ACHN (cell line): ENCODE measurements at regions not wholly inside any gene's neighbourhood (a gene's known extent, or its start where the extent isn't known, plus 50 kb on each side); places are given as distances from the start of the nearest gene placed in this dataset.
"Not testable (repeated sequence)": the region's sequence is repeated elsewhere in the genome, so short reads cannot be mapped to it uniquely, and the experiment has no call there.

Experiments used
- DNase-seq: peaks from one replicate; pipeline ENCODE4 v3.0.0-alpha.2; 2015
- in situ Hi-C: cut with HindIII; loops from 2 replicates; pipeline ENCODE4 v1.10.0; 2017; ENCODE audit warnings: low sequenced_read_pairs, low pct_ligation_motif_present, low pct_unique_long_range_greater_than_20kb

DNA sequence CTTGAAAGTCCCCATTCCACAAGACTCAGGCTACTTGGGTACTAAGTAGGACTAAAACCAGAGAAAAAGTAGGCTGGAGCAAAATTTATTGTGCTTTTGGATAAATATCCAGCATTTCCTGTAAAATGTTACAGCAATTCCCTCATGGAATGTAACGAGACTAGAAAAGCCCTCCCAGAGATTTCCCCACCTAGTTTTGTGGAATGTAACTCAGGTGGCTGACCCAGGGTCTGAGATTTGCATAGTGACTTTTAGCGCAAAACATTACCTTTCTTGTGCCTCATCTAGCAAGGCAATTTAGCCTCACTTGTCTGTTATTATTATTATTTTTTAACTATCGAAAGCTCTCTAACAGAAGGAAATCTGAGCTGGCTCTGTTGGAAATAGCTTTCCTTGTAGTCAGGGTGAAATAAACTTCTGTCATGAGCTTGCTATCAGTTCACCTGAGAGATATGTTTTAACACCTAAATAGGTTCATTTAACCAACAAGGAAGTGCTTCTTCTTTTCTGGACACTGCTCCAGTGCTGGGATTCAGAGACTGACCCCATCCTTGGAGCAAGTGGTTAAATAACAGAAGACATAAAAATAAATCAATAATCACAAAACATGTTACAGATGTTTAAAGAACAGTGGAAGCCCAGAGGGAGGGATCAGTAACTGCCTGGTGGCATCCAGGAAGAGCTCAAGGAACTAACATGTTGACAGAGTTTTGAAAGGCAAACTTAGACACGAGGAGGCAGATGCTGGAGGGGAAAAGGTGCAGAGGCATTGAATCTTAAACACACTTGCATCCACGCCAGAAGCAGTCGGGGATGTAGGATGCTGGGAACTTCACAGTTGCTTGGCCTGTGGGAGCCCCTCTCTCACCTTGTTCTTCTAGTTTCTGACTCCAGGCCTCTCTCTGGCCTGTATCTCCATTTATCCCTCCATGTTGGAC is 68.3 kb upstream of the RHOU start:
- in situ Hi-C loops, result no loop called here
- DNase-seq, result no peak

DNA sequence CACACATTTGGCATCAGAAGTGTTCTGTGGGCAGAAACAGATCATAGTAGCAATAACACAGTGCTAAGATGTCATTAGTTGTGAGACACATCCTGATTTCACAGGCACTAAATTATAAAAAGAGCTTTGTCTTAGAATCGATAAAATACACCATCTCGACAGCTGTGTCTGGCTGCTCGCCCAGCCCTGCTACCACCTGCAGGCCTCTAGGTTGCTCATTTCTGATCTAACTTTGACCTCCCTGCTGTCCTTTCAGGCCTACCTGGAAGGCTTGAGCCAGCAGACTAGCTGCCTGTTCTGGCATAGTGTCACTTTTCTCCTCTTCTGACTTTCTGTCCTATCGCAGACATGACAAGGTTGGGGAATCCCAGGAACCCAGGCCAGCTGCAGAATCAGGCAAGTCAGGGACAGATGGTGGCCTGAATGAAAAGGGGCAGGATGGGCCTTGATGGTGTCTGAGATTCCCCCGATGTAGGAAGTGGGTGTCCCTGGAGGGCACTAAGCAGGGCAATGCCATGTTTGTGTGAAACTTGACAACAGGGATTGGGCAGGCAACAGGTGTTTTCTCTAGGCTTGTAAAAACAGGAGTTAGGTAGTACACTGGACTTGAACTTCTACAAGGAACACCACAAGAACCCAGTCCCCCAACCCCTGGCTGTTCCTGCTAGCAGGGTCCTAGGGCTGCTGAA is 66.6 kb upstream of the RHOU start:
- in situ Hi-C loops, result no loop called here
- no peak for DNase-seq

DNA sequence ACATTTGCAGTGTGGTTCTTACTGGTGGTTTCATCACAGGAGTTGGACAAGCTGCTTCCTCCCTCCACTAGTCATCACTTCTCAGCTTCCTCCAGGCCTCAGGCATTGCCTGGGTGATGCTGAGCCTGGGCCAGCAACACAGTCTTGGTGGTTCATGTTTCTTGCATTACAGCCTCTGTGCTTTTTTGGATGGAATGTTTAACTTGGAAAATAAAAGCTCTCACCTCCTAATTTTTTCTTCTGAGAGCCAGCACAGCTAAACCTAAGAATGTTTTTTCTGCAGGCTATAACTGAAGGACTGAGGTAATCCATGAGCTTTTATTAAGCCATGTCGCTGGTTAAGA is 66.1 kb upstream of the RHOU start:
- in situ Hi-C loops, result no loop called here
- DNase-seq, result no peak

DNA sequence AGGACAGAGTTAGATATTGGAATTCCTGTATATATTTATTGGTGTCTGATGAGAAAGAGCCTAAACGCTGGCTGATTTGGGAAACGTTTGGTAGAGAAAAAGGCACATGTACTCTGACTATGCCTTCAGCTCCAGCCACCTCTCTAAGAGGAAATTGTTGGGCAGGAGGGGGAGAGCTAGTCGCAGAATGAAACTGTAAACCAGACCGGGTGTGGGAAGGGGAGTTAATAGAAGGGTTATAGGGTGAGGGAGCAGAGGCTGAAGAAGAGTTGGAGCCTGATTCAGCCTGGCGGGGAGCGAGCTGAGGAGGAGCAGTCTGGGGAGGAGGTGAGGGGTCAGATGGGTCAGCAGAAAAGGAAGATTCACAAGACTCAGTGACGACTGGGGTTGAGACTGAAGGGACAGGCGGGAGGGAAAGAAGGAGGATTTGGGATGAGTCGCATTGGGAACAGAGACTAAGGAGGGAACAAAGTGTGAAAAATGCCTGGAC is 54.2 kb upstream of the RHOU start:
- in situ Hi-C loops, DNase-seq: not testable (repeated sequence)

DNA sequence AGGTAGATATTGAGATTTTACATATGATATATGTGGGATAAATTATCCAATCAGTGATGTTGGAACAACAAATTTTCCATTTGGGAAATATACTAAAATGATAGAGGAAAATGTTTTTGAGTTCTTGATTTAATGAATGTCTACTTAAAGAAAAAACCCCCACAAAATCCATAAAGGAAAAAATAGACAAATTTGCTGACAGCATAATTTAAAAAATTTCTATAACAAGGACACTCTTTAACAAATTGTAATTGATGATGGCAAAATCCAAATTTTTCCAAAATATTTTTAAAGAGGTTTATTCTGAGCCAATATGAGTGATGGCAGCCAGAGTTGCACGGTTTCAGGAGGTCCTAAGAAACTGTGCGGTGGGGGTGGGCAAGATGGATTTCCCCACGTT is 51.9 kb upstream of the RHOU start:
- DNase-seq, result no peak
- in situ Hi-C loops, result no loop called here

DNA sequence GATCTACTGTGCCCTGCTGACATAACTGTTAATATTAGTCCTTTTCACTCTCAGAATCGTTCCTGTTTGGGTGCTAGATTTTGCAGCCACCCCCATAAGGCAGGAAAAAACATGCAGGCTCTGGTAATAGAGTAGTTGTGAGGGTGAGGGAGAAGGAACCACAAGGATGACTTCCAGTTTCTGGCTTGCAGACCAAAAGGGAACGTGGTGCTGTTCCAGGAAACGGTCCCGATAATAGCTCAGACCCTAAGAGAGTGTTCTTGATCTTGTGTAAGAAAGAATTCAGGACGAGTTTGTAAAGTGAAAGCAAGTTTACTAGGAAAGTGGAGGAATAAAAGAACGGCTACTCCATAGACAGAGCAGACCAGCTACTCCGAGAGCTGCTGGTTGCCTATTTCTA is 50.7 kb upstream of the RHOU start:
- no peak for DNase-seq
- in situ Hi-C loops, result no loop called here

DNA sequence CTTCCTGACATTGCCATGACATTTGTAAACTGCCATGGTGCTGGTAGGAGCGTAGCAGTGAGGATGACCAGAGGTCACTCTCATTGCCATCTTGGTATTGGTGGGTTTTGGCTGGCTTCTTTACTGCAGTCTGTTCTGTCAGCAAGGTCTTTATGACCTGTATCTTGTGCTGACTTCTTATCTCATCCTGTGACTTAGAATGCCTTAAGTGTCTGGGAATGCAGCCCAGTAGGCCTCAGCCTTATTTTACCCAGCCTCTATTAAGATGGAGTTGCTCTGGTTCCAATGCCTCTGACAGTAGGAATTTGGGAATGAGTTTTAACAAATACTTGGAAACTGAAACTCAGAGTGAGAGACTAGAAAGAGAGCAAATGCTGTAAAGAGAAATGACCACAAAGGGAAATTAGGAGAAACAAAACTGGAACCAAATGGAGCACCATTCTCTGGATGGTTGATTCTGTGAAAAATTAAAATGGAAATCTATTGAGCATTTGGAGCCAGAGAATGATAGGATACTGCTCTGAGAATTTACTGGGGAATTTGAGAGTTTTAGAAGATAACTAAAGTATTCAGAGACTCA is 50.1 kb upstream of the RHOU start:
- no peak for DNase-seq
- in situ Hi-C loops, result no loop called here
